Esophagus squamous epithelium (tissue), 5 donors: ENCODE measurements at regions not wholly inside any gene's neighbourhood (a gene's known extent, or its start where the extent isn't known, plus 50 kb on each side); places are given as distances from the start of the nearest gene placed in this dataset.

Experiments used
- DNase-seq: peaks from one replicate; lab custom pipeline; 2025; lab: John Stamatoyannopoulos, UW
- H3K27ac ChIP-seq, 4 donors: fragments of 200-600 bp; sonication (generic); one replicate each; pipeline ENCODE4 v1.5.1; 2016 to 2019; ENCODE audit warnings: mild to moderate bottlenecking in 1 of 4
- H3K27me3 ChIP-seq, 4 donors: fragments of 200-600 bp; sonication (generic); 1 replicate in 3 of 4; 2 replicates in 1 of 4; pipeline versions ENCODE4 v1.5.1 to v1.6.0; 2017 to 2021; ENCODE audit warnings: antibody characterized with exemption in 1 of 4
- H3K36me3 ChIP-seq, 3 donors: fragments of 200-600 bp; sonication (generic); one replicate each; pipeline ENCODE4 v1.5.1; 2016 to 2019
- H3K4me1 ChIP-seq, 3 donors: fragments of 200-600 bp; sonication (generic); one replicate each; pipeline ENCODE4 v1.5.1; 2017 to 2019
- H3K4me3 ChIP-seq, 4 donors: fragments of 200-600 bp; sonication (generic); 1 replicate in 3 of 4; 2 replicates in 1 of 4; pipeline ENCODE4 v1.5.1; 2016 to 2019; ENCODE audit warnings: mild to moderate bottlenecking in 2 of 4, moderate library complexity in 1 of 4
- H3K9me3 ChIP-seq, 3 donors: fragments of 200-600 bp; sonication (generic); one replicate each; pipeline ENCODE4 v1.5.1; 2016 to 2019
- CTCF ChIP-seq, 6 experiments: fragments of 450-650 bp in 4 of 6; fragments of 200-600 bp in 2 of 6; sonication (generic) in 2 of 6; IDR thresholded peaks; one replicate each; pipeline ENCODE4 v1.5.1; 2016 to 2019; ENCODE audit warnings: antibody characterized with exemption in 6 of 6, mild to moderate bottlenecking in 4 of 6, moderate library complexity in 4 of 6
- POLR2A ChIP-seq, 4 donors: fragments of 450-650 bp; IDR thresholded peaks; one replicate each; pipeline ENCODE4 v1.6.1; 2017; ENCODE audit warnings: antibody characterized with exemption in 4 of 4, mild to moderate bottlenecking in 4 of 4, moderate library complexity in 3 of 4
- WGBS, 2 donors: methylation state at CpG; one replicate each; pipeline ENCODE4 v1.1.5; 2018; 5-methylcytosine and 5-hydroxymethylcytosine counted together
- intact Hi-C: fragments of 100-400 bp; cut with DNase I; formaldehyde crosslinking; loops from one replicate; pipeline ENCODE4 v1.15.0; 2022
- donor health status: DM: yes; HTN: yes; CAD: no.

GRCh38 chr16:61306204-61306603, 730.0 kb downstream of the CDH8 start:
- no peak overlapping the region for H3K4me3 ChIP-seq
- WGBS, 2 donors, result 71% methylated on average over 6 of the region's 6 CpGs
- no peaks in the 10 kb centered on the region for H3K27me3 ChIP-seq
- no peak for DNase-seq
- H3K36me3 ChIP-seq, result no peaks in the 10 kb centered on the region
- no peaks in the 10 kb centered on the region for H3K9me3 ChIP-seq
- TF ChIP-seq CTCF (IDR thresholded peaks at IDR 0.05) (no peak), POLR2A (IDR thresholded peaks at IDR 0.05) (no peak)
- no peak overlapping the region for H3K27ac ChIP-seq
- intact Hi-C loops, result no loop called here
- no peaks in the 10 kb centered on the region for H3K4me1 ChIP-seq

GRCh38 chr16:61296814-61297213, 739.4 kb downstream of the CDH8 start:
- no peak overlapping the region for H3K27ac ChIP-seq
- no peak for DNase-seq
- no peaks in the 10 kb centered on the region for H3K27me3 ChIP-seq
- intact Hi-C loops, result no loop called here
- TF ChIP-seq POLR2A (IDR thresholded peaks at IDR 0.05), result no peak
- no peaks in the 10 kb centered on the region for H3K36me3 ChIP-seq
- no peak overlapping the region for H3K4me3 ChIP-seq
- H3K4me1 ChIP-seq, result no peaks in the 10 kb centered on the region
- H3K9me3 ChIP-seq, result no peaks in the 10 kb centered on the region
- WGBS, 2 donors, result 58% methylated on average over 2 of the region's 3 CpGs; no CpG with 5 or more reads in 1 of the 2 donors

GRCh38 chr16:61296305-61296704, 739.9 kb downstream of the CDH8 start:
- Histone ChIP-seq H3K4me1 (no peaks in the 10 kb centered on the region), H3K27me3 (no peaks in the 10 kb centered on the region), H3K4me3 (no peak overlapping the region), H3K36me3 (no peaks in the 10 kb centered on the region), H3K27ac (no peak overlapping the region), H3K9me3 (no peaks in the 10 kb centered on the region)
- intact Hi-C loops, result no loop called here
- 77 to 84% methylated on average over 4 to 5 of the region's 7 CpGs for WGBS, 2 donors
- no peak for TF ChIP-seq POLR2A (IDR thresholded peaks at IDR 0.05)
- TF ChIP-seq CTCF (IDR thresholded peaks at IDR 0.05), result no peak
- DNase-seq, result no peak

GRCh38 chr16:61295311-61295710, 740.9 kb downstream of the CDH8 start:
- Histone ChIP-seq H3K27me3 (no peaks in the 10 kb centered on the region), H3K4me3 (no peak overlapping the region), H3K9me3 (no peaks in the 10 kb centered on the region), H3K36me3 (no peaks in the 10 kb centered on the region), H3K27ac (no peak overlapping the region), H3K4me1 (no peaks in the 10 kb centered on the region)
- intact Hi-C loops, result no loop called here
- no peak for TF ChIP-seq CTCF (IDR thresholded peaks at IDR 0.05)
- no peak for TF ChIP-seq POLR2A (IDR thresholded peaks at IDR 0.05)
- no peak for DNase-seq

- intact Hi-C loops, result no loop called here
- no peak for TF ChIP-seq CTCF (IDR thresholded peaks at IDR 0.05)
- TF ChIP-seq POLR2A (IDR thresholded peaks at IDR 0.05), result no peak
- Histone ChIP-seq H3K9me3 (no peaks in the 10 kb centered on the region), H3K4me3 (no peak overlapping the region), H3K36me3 (no peaks in the 10 kb centered on the region), H3K4me1 (no peaks in the 10 kb centered on the region), H3K27me3 (no peaks in the 10 kb centered on the region), H3K27ac (no peak overlapping the region)
- whole genome bisulfite sequencing, 2 donors, result 47 to 49% methylated on average over 2 of the region's 2 CpGs
- no peak for DNase-seq
Measured at GRCh38 chr16:61289141-61289540, 747.1 kb downstream of the CDH8 start.

GRCh38 chr16:61277849-61278248, 758.4 kb downstream of the CDH8 start:
- intact Hi-C loops, result no loop called here

More at GRCh38 chr16:61277849-61278248, 758.4 kb downstream of the CDH8 start:
- WGBS, 2 donors, result 40 to 49% methylated on average over 2 of the region's 2 CpGs
- no peaks in the 10 kb centered on the region for H3K9me3 ChIP-seq
- TF ChIP-seq CTCF (IDR thresholded peaks at IDR 0.05), result no peak
- TF ChIP-seq POLR2A (IDR thresholded peaks at IDR 0.05), result no peak
- no peak for DNase-seq
- H3K4me1 ChIP-seq, result no peaks in the 10 kb centered on the region
- no peaks in the 10 kb centered on the region for H3K36me3 ChIP-seq
- no peak overlapping the region for H3K27ac ChIP-seq
- no peak overlapping the region for H3K4me3 ChIP-seq
- no peaks in the 10 kb centered on the region for H3K27me3 ChIP-seq
